HepG2 (cell line): ENCODE measurements at regions not wholly inside any gene's neighbourhood (a gene's known extent, or its start where the extent isn't known, plus 50 kb on each side); places are given as distances from the start of the nearest gene placed in this dataset.

Experiments
- CHD2 ChIP-seq: IDR thresholded peaks from 2 replicates; pipeline ENCODE4 v1.6.1; 2011; ENCODE audit warnings: low read depth, low read length, improper control_type of control experiment
- EHMT2 ChIP-seq: fragments of 200-600 bp; sonication (generic); IDR thresholded peaks from 2 replicates; pipeline ENCODE4 v1.7.0; 2017; ENCODE audit warnings: antibody characterized with exemption, low read depth, low read length, borderline replicate concordance
- GABPA ChIP-seq, 2 experiments: IDR thresholded peaks; 2 replicates each; pipeline ENCODE4 v1.6.1; 2011 to 2016; ENCODE audit warnings: low read depth in 2 of 2, low read length in 1 of 2, missing biosample characterization in 1 of 2, missing genetic modification characterization in 1 of 2
- GATAD2A ChIP-seq: IDR thresholded peaks from 2 replicates; pipeline ENCODE4 v1.6.1; 2016
- IKZF4 ChIP-seq: sonication (generic); formaldehyde crosslinking; IDR thresholded peaks from 2 replicates; pipeline ENCODE4 v1.5.1; 2020; ENCODE audit warnings: borderline replicate concordance, mild to moderate bottlenecking, low read depth, missing genetic modification reagents; ENCODE audit errors: not compliant biosample characterization
- IRF2 ChIP-seq: IDR thresholded peaks from 2 replicates; pipeline ENCODE4 v1.6.1; 2018; ENCODE audit warnings: missing genetic modification reagents, missing compliant biosample characterization
- KDM5B ChIP-seq: sonication (generic); formaldehyde crosslinking; IDR thresholded peaks from 2 replicates; pipeline ENCODE4 v1.4.0; 2020; ENCODE audit warnings: missing genetic modification reagents, mild to moderate bottlenecking, borderline replicate concordance
- NFIC ChIP-seq: IDR thresholded peaks from 2 replicates; pipeline ENCODE4 v1.6.1; 2012; ENCODE audit warnings: mild to moderate bottlenecking, low read length, inconsistent platforms
- PHF5A ChIP-seq: IDR thresholded peaks from one replicate; pipeline ENCODE4 v1.6.1; 2018; ENCODE audit warnings: low read depth, missing genetic modification reagents; ENCODE audit not compliant: unreplicated experiment
- RARA ChIP-seq: IDR thresholded peaks from 2 replicates; pipeline ENCODE4 v1.6.1; 2016; ENCODE audit warnings: missing genetic modification reagents, missing compliant biosample characterization
- STAT5B ChIP-seq: sonication (generic); formaldehyde crosslinking; IDR thresholded peaks from 2 replicates; pipeline ENCODE4 v1.4.0; 2020; ENCODE audit warnings: missing genetic modification reagents
- TAF15 ChIP-seq: fragments of 200-400 bp; formaldehyde crosslinking; IDR thresholded peaks from one replicate; pipeline ENCODE4 v1.6.1; 2018; ENCODE audit warnings: mild to moderate bottlenecking, low read depth, low read length; ENCODE audit not compliant: poor library complexity, severe bottlenecking
- TOPORS ChIP-seq: sonication (generic); formaldehyde crosslinking; IDR thresholded peaks from 2 replicates; pipeline ENCODE4 v1.8.0; 2023; ENCODE audit warnings: mild to moderate bottlenecking, missing genetic modification reagents
- ZNF572 ChIP-seq: sonication (generic); formaldehyde crosslinking; IDR thresholded peaks from 2 replicates; pipeline ENCODE4 v1.5.1; 2020; ENCODE audit warnings: mild to moderate bottlenecking, missing genetic modification reagents
- ZNF724P ChIP-seq: sonication (generic); formaldehyde crosslinking; IDR thresholded peaks from 2 replicates; pipeline ENCODE4 v1.8.0; 2022; ENCODE audit warnings: missing genetic modification reagents, borderline replicate concordance
- ZNF746 ChIP-seq: sonication (generic); formaldehyde crosslinking; IDR thresholded peaks from 2 replicates; pipeline ENCODE4 v1.8.0; 2022; ENCODE audit warnings: mild to moderate bottlenecking, missing genetic modification reagents
- ZNF749 ChIP-seq: sonication (generic); formaldehyde crosslinking; IDR thresholded peaks from 2 replicates; pipeline ENCODE4 v1.8.0; 2022; ENCODE audit warnings: mild to moderate bottlenecking, missing genetic modification reagents, moderate library complexity, borderline replicate concordance
- ZSCAN22 ChIP-seq: sonication (generic); formaldehyde crosslinking; IDR thresholded peaks from 2 replicates; pipeline ENCODE4 v1.4.0; 2020; ENCODE audit warnings: mild to moderate bottlenecking, missing genetic modification reagents
- TF ChIP-seq, protein P1 (sequence below): sonication (generic); formaldehyde crosslinking; IDR thresholded peaks from 2 replicates; pipeline ENCODE4 v1.4.0; 2020; ENCODE audit warnings: mild to moderate bottlenecking, missing genetic modification reagents
- TF ChIP-seq, protein P2 (sequence below): sonication (generic); formaldehyde crosslinking; IDR thresholded peaks from 2 replicates; pipeline ENCODE4 v1.5.0; 2020; ENCODE audit warnings: mild to moderate bottlenecking, missing genetic modification reagents
- TF ChIP-seq, protein P3 (sequence below): IDR thresholded peaks from 2 replicates; pipeline ENCODE4 v1.6.1; 2016
- TF ChIP-seq, protein P4 (sequence below): sonication (generic); formaldehyde crosslinking; IDR thresholded peaks from 2 replicates; pipeline ENCODE4 v1.4.0; 2020; ENCODE audit warnings: mild to moderate bottlenecking, low read depth, missing genetic modification reagents
- TF ChIP-seq, protein P5 (sequence below): IDR thresholded peaks from 2 replicates; pipeline ENCODE4 v1.6.1; 2012; ENCODE audit warnings: inconsistent platforms

DNA sequence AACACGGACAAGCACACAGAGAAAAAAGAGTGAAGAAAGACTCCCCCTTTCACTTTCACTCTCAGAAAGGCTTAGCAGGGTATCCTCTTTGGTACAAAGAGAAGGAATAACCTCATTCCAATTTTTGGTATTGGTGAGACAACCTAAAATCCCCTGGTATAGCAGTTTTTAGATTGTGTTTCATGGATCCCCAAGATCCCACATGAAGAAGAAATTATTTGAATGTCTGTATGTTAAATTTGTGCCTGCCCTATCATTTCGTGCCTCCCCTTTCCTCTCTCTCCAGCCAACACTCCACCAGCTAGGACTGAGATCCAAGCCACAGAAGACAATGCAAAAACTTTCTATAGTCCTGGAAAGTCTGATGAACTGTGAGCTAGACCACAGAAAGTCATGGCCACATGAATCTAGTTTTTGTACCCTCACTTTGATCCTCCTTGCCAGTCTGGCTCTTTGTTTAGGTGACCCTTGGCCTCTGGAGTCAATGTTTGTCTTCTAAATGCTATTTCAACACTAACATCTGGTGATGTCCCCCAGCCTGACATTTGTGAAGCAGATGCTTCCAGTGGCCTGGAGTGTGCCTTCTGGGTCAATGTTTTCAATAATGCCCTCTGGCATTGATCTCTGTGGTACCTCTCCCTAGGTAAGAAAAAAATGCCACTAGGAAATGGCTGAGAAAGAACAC is 181.9 kb upstream of the BMP4 start (continued):
- TF ChIP-seq KDM5B (no peak), GATAD2A (CRISPR knock-in tag) (peak; percentile 99), ZNF749 (CRISPR knock-in tag) (no peak; the same call in 1 of the 2 replicates), ZNF724P (CRISPR knock-in tag) (no peak), EHMT2 (peak; percentile 84; the same call in 1 of the 2 replicates), RARA (CRISPR knock-in tag) (peak; percentile 100), NFIC (peak; percentile 97), ZNF572 (CRISPR knock-in tag) (no peak), ZNF746 (CRISPR knock-in tag) (peak; percentile 85), ZSCAN22 (CRISPR knock-in tag) (no peak), GABPA (IDR thresholded peaks at IDR 0.05; ENCODE audit: low read depth, low read length) (no peak), GABPA (CRISPR knock-in tag; IDR thresholded peaks at IDR 0.05; ENCODE audit: low read depth) (peak; percentile 56; the same call in 1 of the 2 replicates), IKZF4 (CRISPR knock-in tag) (no peak), PHF5A (peak; percentile 43), TAF15 (no peak), STAT5B (CRISPR knock-in tag) (peak; percentile 44; the same call in 1 of the 2 replicates), TOPORS (no peak), IRF2 (peak; percentile 88), CHD2 (no peak; the same call in 1 of the 2 replicates)
- TF ChIP-seq, protein P1, sequence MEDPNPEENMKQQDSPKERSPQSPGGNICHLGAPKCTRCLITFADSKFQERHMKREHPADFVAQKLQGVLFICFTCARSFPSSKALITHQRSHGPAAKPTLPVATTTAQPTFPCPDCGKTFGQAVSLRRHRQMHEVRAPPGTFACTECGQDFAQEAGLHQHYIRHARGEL (CRISPR knock-in tag), result no peak
- TF ChIP-seq, protein P2, sequence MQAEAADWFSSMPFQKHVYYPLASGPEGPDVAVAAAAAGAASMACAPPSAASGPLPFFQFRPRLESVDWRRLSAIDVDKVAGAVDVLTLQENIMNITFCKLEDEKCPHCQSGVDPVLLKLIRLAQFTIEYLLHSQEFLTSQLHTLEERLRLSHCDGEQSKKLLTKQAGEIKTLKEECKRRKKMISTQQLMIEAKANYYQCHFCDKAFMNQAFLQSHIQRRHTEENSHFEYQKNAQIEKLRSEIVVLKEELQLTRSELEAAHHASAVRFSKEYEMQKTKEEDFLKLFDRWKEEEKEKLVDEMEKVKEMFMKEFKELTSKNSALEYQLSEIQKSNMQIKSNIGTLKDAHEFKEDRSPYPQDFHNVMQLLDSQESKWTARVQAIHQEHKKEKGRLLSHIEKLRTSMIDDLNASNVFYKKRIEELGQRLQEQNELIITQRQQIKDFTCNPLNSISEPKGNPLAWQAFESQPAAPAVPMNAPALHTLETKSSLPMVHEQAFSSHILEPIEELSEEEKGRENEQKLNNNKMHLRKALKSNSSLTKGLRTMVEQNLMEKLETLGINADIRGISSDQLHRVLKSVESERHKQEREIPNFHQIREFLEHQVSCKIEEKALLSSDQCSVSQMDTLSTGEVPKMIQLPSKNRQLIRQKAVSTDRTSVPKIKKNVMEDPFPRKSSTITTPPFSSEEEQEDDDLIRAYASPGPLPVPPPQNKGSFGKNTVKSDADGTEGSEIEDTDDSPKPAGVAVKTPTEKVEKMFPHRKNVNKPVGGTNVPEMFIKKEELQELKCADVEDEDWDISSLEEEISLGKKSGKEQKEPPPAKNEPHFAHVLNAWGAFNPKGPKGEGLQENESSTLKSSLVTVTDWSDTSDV (CRISPR knock-in tag), result no peak
- TF ChIP-seq, protein P3, sequence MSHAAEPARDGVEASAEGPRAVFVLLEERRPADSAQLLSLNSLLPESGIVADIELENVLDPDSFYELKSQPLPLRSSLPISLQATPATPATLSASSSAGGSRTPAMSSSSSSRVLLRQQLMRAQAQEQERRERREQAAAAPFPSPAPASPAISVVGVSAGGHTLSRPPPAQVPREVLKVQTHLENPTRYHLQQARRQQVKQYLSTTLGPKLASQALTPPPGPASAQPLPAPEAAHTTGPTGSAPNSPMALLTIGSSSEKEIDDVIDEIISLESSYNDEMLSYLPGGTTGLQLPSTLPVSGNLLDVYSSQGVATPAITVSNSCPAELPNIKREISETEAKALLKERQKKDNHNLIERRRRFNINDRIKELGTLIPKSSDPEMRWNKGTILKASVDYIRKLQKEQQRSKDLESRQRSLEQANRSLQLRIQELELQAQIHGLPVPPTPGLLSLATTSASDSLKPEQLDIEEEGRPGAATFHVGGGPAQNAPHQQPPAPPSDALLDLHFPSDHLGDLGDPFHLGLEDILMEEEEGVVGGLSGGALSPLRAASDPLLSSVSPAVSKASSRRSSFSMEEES (CRISPR knock-in tag), result peak; percentile 96
- TF ChIP-seq, protein P4, sequence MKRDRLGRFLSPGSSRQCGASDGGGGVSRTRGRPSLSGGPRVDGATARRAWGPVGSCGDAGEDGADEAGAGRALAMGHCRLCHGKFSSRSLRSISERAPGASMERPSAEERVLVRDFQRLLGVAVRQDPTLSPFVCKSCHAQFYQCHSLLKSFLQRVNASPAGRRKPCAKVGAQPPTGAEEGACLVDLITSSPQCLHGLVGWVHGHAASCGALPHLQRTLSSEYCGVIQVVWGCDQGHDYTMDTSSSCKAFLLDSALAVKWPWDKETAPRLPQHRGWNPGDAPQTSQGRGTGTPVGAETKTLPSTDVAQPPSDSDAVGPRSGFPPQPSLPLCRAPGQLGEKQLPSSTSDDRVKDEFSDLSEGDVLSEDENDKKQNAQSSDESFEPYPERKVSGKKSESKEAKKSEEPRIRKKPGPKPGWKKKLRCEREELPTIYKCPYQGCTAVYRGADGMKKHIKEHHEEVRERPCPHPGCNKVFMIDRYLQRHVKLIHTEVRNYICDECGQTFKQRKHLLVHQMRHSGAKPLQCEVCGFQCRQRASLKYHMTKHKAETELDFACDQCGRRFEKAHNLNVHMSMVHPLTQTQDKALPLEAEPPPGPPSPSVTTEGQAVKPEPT, result no peak
- TF ChIP-seq, protein P5, sequence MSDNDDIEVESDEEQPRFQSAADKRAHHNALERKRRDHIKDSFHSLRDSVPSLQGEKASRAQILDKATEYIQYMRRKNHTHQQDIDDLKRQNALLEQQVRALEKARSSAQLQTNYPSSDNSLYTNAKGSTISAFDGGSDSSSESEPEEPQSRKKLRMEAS, result peak; percentile 56
